OCI-LY3 (cell line): ENCODE measurements at regions not wholly inside any gene's neighbourhood (a gene's known extent, or its start where the extent isn't known, plus 50 kb on each side); places are given as distances from the start of the nearest gene placed in this dataset.

Experiments used
- H2AFZ ChIP-seq: fragments of 200-600, 300-600 bp; shearing (Covaris generic); 2 replicates; pipeline ENCODE4 v1.6.0; 2014; ENCODE audit warnings: antibody characterized with exemption, low read depth, low read length
- H3K27ac ChIP-seq: fragments of 200-600, 300-600 bp; sonication (generic); 2 replicates; pipeline ENCODE4 v1.5.1; 2014; ENCODE audit warnings: mild to moderate bottlenecking, low read length, moderate library complexity, mixed read lengths
- H3K27me3 ChIP-seq: fragments of 200-600, 300-600 bp; sonication (generic); 2 replicates; pipeline ENCODE4 v1.6.1; 2014; ENCODE audit warnings: low read depth, low read length, mixed read lengths
- H3K36me3 ChIP-seq: fragments of 200-600, 300-600 bp; sonication (generic); replicated peaks from 2 replicates; pipeline ENCODE3; 2014; ENCODE audit warnings: low read depth, low read length, mixed read lengths
- H3K4me1 ChIP-seq: fragments of 300-600, 200-600 bp; sonication (generic); 2 replicates; pipeline ENCODE4 v1.6.1; 2014; ENCODE audit warnings: low read length, mixed read lengths
- H3K4me2 ChIP-seq: fragments of 200-600, 300-600 bp; sonication (generic); 2 replicates; pipeline ENCODE4 v1.6.1; 2014; ENCODE audit warnings: low read length, mixed read lengths
- H3K4me3 ChIP-seq: fragments of 300-600, 200-600 bp; sonication (generic); 2 replicates; pipeline ENCODE4 v1.5.1; 2014; ENCODE audit warnings: antibody characterized with exemption, mild to moderate bottlenecking, low read length, moderate library complexity
- H3K79me2 ChIP-seq: fragments of 300-600, 200-600 bp; shearing (Covaris generic); 2 replicates; pipeline ENCODE4 v1.6.1; 2014; ENCODE audit warnings: mild to moderate bottlenecking, low read length, mixed read lengths
- H3K9ac ChIP-seq: fragments of 300-600, 200-600 bp; shearing (Covaris generic); 2 replicates; pipeline ENCODE4 v1.6.0; 2014; ENCODE audit warnings: mild to moderate bottlenecking, low read length, moderate library complexity
- H3K9me3 ChIP-seq: fragments of 200-600, 300-600 bp; shearing (Covaris generic); 2 replicates; pipeline ENCODE4 v1.6.1; 2014; ENCODE audit warnings: low read length, mixed read lengths; ENCODE audit not compliant: insufficient read depth
- H4K20me1 ChIP-seq: fragments of 200-600, 300-600 bp; sonication (generic); 2 replicates; pipeline ENCODE4 v1.6.1; 2016; ENCODE audit warnings: low read length, mixed read lengths; ENCODE audit not compliant: insufficient read depth
- CTCF ChIP-seq: fragments of 200-600, 300-600 bp; sonication (generic); IDR thresholded peaks from 2 replicates; pipeline ENCODE4 v1.5.1; 2014; ENCODE audit warnings: antibody characterized with exemption, low read length, low read depth
- EZH2phosphoT487 ChIP-seq: fragments of 200-600 bp; shearing (Covaris generic); IDR thresholded peaks from 2 replicates; pipeline ENCODE4 v1.6.1; 2018; ENCODE audit warnings: antibody characterized with exemption, mixed run types, low read depth

- Histone ChIP-seq H4K20me1 (no peaks in the 10 kb centered on the region), H3K4me1 (no peaks in the 10 kb centered on the region), H3K79me2 (no peaks in the 10 kb centered on the region), H3K4me2 (no peak overlapping the region), H2AFZ (no peak overlapping the region), H3K9ac (no peak overlapping the region), H3K36me3 (no peaks in the 10 kb centered on the region), H3K9me3 (no peaks in the 10 kb centered on the region), H3K4me3 (no peak overlapping the region), H3K27me3 (no peaks in the 10 kb centered on the region), H3K27ac (no peak overlapping the region)
- TF ChIP-seq EZH2phosphoT487 = no peak
- no peak for TF ChIP-seq CTCF
Measured at GRCh38 chr3:67311440-67311839, 313.3 kb downstream of the KBTBD8 start.

GRCh38 chr3:67312155-67312554 lies 314.0 kb downstream of the KBTBD8 start:
- Histone ChIP-seq H3K9ac (no peak overlapping the region), H3K9me3 (no peaks in the 10 kb centered on the region), H3K27ac (no peak overlapping the region), H2AFZ (no peak overlapping the region), H3K36me3 (no peaks in the 10 kb centered on the region), H3K4me2 (no peak overlapping the region), H3K79me2 (no peaks in the 10 kb centered on the region), H3K4me3 (no peak overlapping the region), H3K4me1 (no peaks in the 10 kb centered on the region), H4K20me1 (no peaks in the 10 kb centered on the region), H3K27me3 (no peaks in the 10 kb centered on the region)
- no peak for TF ChIP-seq EZH2phosphoT487
- no peak for TF ChIP-seq CTCF

GRCh38 chr3:67318162-67318561 lies 320.1 kb downstream of the KBTBD8 start:
- H3K4me3 ChIP-seq = no peak overlapping the region
- no peaks in the 10 kb centered on the region for H3K4me1 ChIP-seq
- TF ChIP-seq EZH2phosphoT487 (no peak), CTCF (no peak)
- no peaks in the 10 kb centered on the region for H3K9me3 ChIP-seq
- no peaks in the 10 kb centered on the region for H4K20me1 ChIP-seq
- no peaks in the 10 kb centered on the region for H3K79me2 ChIP-seq
- no peaks in the 10 kb centered on the region for H3K27me3 ChIP-seq
- H3K27ac ChIP-seq = no peak overlapping the region
- H3K36me3 ChIP-seq = no peaks in the 10 kb centered on the region
- H3K4me2 ChIP-seq = no peak overlapping the region
- no peak overlapping the region for H3K9ac ChIP-seq
- H2AFZ ChIP-seq = no peak overlapping the region

GRCh38 chr3:67324554-67324953 lies 326.4 kb downstream of the KBTBD8 start:
- H4K20me1 ChIP-seq = no peaks in the 10 kb centered on the region
- H3K9me3 ChIP-seq = no peaks in the 10 kb centered on the region
- H3K27me3 ChIP-seq = no peaks in the 10 kb centered on the region
- no peak overlapping the region for H3K27ac ChIP-seq
- TF ChIP-seq CTCF (no peak), EZH2phosphoT487 (no peak)
- no peak overlapping the region for H3K4me3 ChIP-seq
- H3K4me2 ChIP-seq = no peak overlapping the region
- H3K4me1 ChIP-seq = peaks cover 22% of the 10 kb centered on the region
- H3K79me2 ChIP-seq = no peaks in the 10 kb centered on the region
- H3K36me3 ChIP-seq = no peaks in the 10 kb centered on the region
- no peak overlapping the region for H3K9ac ChIP-seq
- no peak overlapping the region for H2AFZ ChIP-seq
